MG63 (cell line): ENCODE measurements at regions not wholly inside any gene's neighbourhood (a gene's known extent, or its start where the extent isn't known, plus 50 kb on each side); places are given as distances from the start of the nearest gene placed in this dataset.
"Not testable (repeated sequence)": the region's sequence is repeated elsewhere in the genome, so short reads cannot be mapped to it uniquely, and the experiment has no call there.

Source experiments
- DNase-seq: peaks from one replicate; pipeline ENCODE4 v3.0.0-alpha.2; 2020
- H3K27me3 ChIP-seq: fragments of 250-450 bp; sonication (Bioruptor Pico); 2 replicates; pipeline ENCODE4 v1.5.1; 2020; ENCODE audit warnings: mild to moderate bottlenecking, moderate library complexity
- H3K36me3 ChIP-seq: fragments of 250-450 bp; sonication (Bioruptor Pico); 2 replicates; pipeline ENCODE4 v1.5.1; 2020; ENCODE audit warnings: mild to moderate bottlenecking, moderate library complexity
- H3K4me3 ChIP-seq: fragments of 250-450 bp; sonication (Bioruptor Pico); 2 replicates; pipeline ENCODE4 v1.5.1; 2020; ENCODE audit warnings: mild to moderate bottlenecking, moderate library complexity
- H3K9me3 ChIP-seq: fragments of 250-450 bp; sonication (Bioruptor Pico); 2 replicates; pipeline ENCODE4 v1.5.1; 2020; ENCODE audit warnings: mild to moderate bottlenecking, moderate library complexity

DNA sequence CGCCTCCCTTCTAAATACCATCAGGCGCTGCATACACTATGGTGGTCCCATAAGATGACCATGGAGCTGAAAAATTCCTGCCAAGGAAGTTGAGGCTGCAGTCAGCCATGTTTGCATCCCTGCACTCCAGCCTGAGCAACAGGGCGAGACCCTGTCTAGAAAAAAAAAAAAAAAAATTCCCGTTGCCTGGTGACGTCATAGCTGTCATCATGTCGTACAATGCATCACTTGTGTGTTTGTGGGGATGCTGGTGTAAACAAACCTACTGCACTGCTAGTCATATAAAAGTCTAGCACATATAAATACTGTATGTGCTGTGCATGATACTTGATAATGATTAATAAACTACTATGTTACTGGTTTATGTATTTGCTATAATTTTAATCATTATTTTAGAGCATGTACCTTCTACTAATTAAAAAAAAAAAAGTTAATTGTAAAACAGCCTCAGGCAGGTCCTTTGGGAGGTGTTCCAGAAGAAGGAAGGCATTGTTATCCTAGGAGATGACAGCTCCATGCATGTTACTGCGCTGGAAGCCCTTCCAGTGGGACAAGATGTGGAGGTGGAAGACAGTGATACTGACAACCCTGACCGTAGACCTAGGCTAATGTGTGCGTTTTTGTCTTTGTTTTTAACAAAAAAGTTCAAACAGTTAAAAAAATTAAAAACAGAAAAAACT, 132.6 kb downstream of the BANF2 start:
- no peaks in the 10 kb centered on the region for H3K36me3 ChIP-seq

DNA sequence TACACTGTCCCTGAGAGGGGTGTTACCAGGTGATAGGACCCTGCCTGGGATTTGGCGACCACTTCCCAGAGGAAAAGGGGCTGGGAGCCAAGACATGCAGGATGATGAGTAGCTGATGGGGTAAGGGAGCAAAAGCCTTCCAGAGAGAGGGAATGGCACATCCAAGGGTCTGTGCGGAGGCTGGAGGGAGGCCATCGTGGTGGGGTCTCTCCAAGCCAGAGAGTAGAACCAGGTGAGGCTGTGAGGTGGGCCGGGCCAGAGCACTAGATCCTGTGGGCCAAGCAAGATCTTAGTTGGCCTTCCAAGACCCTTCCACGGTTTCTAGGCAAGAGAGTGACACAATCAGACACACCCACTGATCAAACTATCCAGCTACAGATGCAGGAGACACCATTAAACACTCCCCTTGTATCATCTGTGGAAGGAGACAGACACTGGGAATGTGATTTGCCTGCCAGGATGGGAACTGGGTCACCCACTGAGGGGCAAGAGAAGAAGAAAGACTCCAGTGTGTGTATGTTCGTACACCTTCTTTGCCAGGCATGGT, 128.9 kb downstream of the BANF2 start:
- no peaks in the 10 kb centered on the region for H3K9me3 ChIP-seq
- no peak for DNase-seq
- no peaks in the 10 kb centered on the region for H3K27me3 ChIP-seq
- H3K36me3 ChIP-seq = no peaks in the 10 kb centered on the region
- no peak overlapping the region for H3K4me3 ChIP-seq

More for the DNA sequence above, 132.6 kb downstream of the BANF2 start:
- Histone ChIP-seq H3K27me3 (no peaks in the 10 kb centered on the region), H3K4me3 (no peak overlapping the region), H3K9me3 (no peaks in the 10 kb centered on the region)
- DNase-seq = no peak

- Histone ChIP-seq H3K4me3 (no peak overlapping the region), H3K9me3 (no peaks in the 10 kb centered on the region), H3K36me3 (no peaks in the 10 kb centered on the region), H3K27me3 (no peaks in the 10 kb centered on the region)
- no peak for DNase-seq
These were observed 128.2 kb downstream of the BANF2 start for GRCh38 chr20:17827759-17828559.

GRCh38 chr20:17827079-17827478, 127.3 kb downstream of the BANF2 start:
- no peak for DNase-seq
- Histone ChIP-seq H3K27me3 (no peaks in the 10 kb centered on the region), H3K36me3 (no peaks in the 10 kb centered on the region), H3K9me3 (no peaks in the 10 kb centered on the region), H3K4me3 (no peak overlapping the region)

DNA sequence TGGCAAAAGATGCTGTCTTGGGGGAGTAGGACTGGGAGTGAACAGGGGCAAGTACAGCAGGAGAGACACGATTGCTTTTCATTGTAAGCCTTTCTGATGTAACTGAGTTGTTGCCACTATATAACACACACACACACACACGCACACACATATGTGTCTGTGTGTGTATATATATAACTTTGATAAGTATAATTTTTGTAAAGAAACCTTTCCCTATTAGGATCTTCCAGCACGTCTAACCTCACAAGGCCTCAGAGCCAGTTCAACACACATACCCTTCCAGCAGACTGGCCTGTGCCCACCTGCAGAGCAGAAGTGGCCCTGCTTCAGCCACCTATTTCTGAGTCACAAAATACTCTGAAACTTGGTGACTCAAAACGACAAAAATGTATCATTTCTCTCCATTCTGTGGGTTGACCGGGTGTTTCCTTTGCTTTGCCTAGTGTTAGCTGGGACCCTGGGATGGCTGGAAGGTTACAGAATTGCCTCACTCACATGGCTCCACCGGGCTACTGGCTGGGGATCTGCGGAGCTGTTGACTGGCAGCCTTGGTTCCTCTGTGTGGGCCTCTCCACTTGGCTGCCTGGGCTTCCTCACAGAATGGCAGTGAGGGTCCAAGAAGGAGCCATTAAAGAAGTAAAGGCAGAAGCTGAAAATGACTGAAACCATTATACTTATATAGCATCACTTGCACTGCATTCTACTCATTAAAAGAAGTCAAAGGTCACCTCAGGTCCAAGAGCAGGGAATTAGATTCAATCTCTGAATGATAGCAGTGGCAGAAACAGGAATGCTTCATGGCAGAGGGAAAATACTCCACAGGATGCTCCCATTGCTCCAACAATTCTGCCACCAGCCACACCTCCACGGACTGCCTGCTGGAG, 126.4 kb downstream of the BANF2 start:
- Histone ChIP-seq H3K27me3 (no peaks in the 10 kb centered on the region), H3K9me3 (no peaks in the 10 kb centered on the region), H3K4me3 (no peak overlapping the region), H3K36me3 (no peaks in the 10 kb centered on the region)
- no peak for DNase-seq

DNA sequence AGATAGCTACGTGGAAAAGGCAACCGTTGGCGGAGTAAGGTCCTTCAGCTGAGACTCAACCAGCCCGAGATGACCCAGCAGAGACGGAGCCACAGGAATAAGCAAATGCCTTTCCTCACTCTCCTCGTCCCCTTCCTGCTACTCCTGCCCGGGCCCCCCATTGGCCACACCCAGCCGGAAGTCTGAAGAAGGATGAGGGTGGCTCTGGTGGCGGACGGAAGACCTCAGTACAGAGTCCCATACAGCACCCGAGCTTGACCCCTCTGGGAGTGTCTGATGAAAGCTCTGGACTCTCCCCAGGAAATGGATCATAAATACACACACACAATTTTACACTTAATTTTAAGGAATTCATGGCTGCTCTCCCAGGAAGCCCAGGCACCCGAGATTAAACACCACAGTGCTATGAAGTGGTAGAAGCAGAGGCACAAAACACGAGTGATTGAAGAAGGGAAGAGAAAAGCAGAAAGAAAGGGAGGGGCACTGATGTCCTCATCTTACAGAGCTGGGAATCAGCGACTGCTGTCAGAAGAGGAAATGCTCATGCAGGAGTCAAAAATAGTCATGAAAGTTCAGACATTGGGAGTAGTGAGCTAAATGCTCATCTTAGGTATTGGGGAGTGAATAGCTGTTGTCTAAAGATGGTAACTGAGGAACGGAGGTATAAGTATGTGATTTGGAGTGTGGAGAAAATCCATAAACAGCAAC, 125.6 kb downstream of the BANF2 start:
- Histone ChIP-seq H3K27me3 (no peaks in the 10 kb centered on the region), H3K36me3 (no peaks in the 10 kb centered on the region), H3K9me3 (no peaks in the 10 kb centered on the region), H3K4me3 (no peak overlapping the region)
- DNase-seq = no peak

GRCh38 chr20:17824676-17825251, 125.0 kb downstream of the BANF2 start:
- Histone ChIP-seq H3K4me3 (no peak overlapping the region), H3K36me3 (no peaks in the 10 kb centered on the region), H3K27me3 (no peaks in the 10 kb centered on the region), H3K9me3 (no peaks in the 10 kb centered on the region)
- no peak for DNase-seq

DNA sequence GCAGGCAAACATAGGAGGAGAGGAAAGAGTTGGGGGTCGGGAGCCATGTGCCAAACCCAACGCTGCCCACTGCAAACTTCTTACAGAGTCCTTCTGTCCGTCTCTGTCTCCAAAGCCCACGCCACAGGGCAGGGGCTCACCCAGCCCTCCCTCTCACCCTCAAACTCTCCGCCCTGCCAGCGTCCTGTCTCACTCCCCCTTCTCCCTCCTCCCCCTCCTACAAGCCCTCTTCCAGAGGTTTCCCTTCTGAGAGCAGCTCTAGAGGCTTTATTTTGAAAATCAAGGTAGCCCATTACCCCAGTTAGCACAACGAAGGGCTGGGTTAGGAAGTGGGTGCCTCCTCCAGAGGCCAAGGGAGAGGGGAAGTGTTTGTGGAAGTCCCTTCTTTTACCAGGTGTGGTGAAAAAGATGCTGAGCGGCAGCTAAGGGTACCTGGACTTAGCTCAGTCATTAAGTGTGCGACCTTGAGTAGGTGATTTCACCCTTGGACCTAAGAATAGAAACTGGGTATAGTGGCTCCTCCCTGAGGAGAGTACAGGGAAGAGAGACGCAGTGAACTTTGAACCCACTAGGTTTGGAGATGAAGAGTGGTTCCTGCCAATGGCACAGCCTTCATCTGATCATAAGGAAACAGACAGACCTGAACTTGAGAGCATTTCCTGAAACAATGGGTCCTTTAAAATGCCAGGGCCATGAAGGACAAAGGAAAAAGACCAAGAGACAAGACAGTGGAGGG, 123.8 kb downstream of the BANF2 start:
- DNase-seq = no peak
- Histone ChIP-seq H3K36me3 (no peaks in the 10 kb centered on the region), H3K27me3 (no peaks in the 10 kb centered on the region), H3K9me3 (no peaks in the 10 kb centered on the region), H3K4me3 (no peak overlapping the region)

- DNase-seq = no peak
- Histone ChIP-seq H3K27me3 (no peaks in the 10 kb centered on the region), H3K36me3 (no peaks in the 10 kb centered on the region), H3K9me3 (no peaks in the 10 kb centered on the region), H3K4me3 (no peak overlapping the region)
These were observed 123.0 kb downstream of the BANF2 start for GRCh38 chr20:17822540-17823408.

DNA sequence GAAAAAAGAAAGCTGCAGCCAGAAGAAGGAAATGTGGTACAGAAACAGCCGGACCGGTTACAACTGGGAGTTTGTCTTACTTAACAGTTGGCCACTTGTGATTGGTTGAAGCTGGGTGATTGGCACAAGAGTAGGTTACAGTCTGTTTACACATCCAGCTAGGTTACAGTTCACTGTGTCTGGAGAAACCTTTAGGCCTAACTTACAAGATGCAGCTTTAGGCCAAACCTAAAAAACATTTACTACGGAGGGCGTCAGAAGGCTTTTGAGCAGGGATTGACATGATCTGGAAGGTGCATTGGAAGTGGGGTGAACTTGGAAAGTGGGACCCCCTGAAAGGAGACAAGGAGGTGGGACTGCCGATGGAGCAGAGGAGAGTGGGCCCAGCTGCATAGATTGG, 122.3 kb downstream of the BANF2 start:
- H3K27me3 ChIP-seq = no peaks in the 10 kb centered on the region
- DNase-seq = no peak
- H3K36me3 ChIP-seq = no peaks in the 10 kb centered on the region
- H3K4me3 ChIP-seq = no peak overlapping the region
- H3K9me3 ChIP-seq = no peaks in the 10 kb centered on the region

DNA sequence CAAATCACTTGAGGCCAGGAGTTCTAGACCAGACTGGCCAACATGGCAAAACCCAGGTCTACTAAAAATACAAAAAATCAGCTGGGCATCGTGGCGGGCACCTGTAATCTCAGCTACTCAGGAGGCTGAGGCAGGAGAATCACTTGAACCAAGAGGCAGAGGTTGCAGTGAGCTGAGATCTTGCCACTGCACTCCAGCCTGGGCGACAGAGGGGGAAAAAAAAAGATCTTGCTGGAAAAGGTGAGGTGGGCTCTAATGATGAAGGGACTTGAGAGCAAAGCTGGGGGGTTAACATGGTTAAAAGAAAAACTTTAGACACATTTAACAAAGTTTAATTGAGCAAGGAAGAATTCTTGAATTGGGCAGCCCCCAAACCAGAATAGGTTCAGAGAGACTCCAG, 121.8 kb downstream of the BANF2 start:
- not testable (repeated sequence) for H3K36me3 ChIP-seq

GRCh38 chr20:17819395-17820093, 119.8 kb downstream of the BANF2 start:
- no peaks in the 10 kb centered on the region for H3K9me3 ChIP-seq
- no peaks in the 10 kb centered on the region for H3K36me3 ChIP-seq
- no peaks in the 10 kb centered on the region for H3K27me3 ChIP-seq
- no peak overlapping the region for H3K4me3 ChIP-seq
- no peak for DNase-seq

More for the DNA sequence above, 121.8 kb downstream of the BANF2 start:
- DNase-seq, H3K4me3 ChIP-seq, H3K9me3 ChIP-seq, H3K27me3 ChIP-seq: not testable (repeated sequence)

DNA sequence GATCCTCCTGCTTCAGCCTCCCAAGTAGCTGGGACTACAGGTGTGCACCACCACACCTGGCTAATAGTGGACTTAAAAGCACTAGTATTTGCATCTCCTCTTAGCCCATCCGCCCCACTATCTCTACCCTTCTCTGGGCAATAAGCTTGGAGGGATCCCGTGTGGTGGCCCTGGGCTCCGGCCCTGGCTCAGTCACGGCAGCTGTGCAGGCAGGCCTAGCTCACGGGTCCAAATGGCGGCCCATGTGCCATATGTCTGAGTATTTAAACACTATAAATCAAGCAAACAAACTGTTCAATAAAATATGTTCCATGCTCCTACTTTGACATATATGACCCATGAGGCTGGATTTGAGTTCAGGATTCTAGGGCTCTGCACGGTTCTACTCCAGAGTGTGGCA, 118.4 kb downstream of the BANF2 start:
- Histone ChIP-seq H3K27me3 (no peaks in the 10 kb centered on the region), H3K36me3 (no peaks in the 10 kb centered on the region), H3K9me3 (no peaks in the 10 kb centered on the region), H3K4me3 (no peak overlapping the region)
- no peak for DNase-seq
